ENCODE measurements at regions not wholly inside any gene's neighbourhood (a gene's known extent, or its start where the extent isn't known, plus 50 kb on each side); places are given as distances from the start of the nearest gene placed in this dataset.

GRCh38 chr22:44578516-44579230 is 80.6 kb upstream of the RTL6 start:
- no peak overlapping the region for H3K9ac ChIP-seq (ENCODE audit: low read length)
- H3K27me3 ChIP-seq (replicated peaks; ENCODE audit: control insufficient read depth, insufficient read depth, low read length) = peaks cover 42% of the 10 kb centered on the region
- H3K36me3 ChIP-seq (ENCODE audit: control insufficient read depth, insufficient read depth, low read length, severe bottlenecking) = no peaks in the 10 kb centered on the region
- DNase-seq (ENCODE audit: low read depth) = no peak
- peaks cover 8% of the 10 kb centered on the region for H3K4me1 ChIP-seq (ENCODE audit: control insufficient read depth, insufficient read depth, low read length)
- peaks cover 3% of the 10 kb centered on the region for H3K9me3 ChIP-seq (ENCODE audit: control insufficient read depth, low read length)
- no peak overlapping the region for H3K4me3 ChIP-seq (ENCODE audit: low read length)

GRCh38 chr22:44578110-44578457 is 80.1 kb upstream of the RTL6 start:
- Histone ChIP-seq H3K4me1 (ENCODE audit: control insufficient read depth, insufficient read depth, low read length) (peaks cover 10% of the 10 kb centered on the region), H3K36me3 (ENCODE audit: control insufficient read depth, insufficient read depth, low read length, severe bottlenecking) (no peaks in the 10 kb centered on the region), H3K4me3 (ENCODE audit: low read length) (no peak overlapping the region), H3K9me3 (ENCODE audit: control insufficient read depth, low read length) (peaks cover 3% of the 10 kb centered on the region), H3K27me3 (replicated peaks; ENCODE audit: control insufficient read depth, insufficient read depth, low read length) (peaks cover 41% of the 10 kb centered on the region), H3K9ac (ENCODE audit: low read length) (no peak overlapping the region)
- no peak for DNase-seq (ENCODE audit: low read depth)

DNA sequence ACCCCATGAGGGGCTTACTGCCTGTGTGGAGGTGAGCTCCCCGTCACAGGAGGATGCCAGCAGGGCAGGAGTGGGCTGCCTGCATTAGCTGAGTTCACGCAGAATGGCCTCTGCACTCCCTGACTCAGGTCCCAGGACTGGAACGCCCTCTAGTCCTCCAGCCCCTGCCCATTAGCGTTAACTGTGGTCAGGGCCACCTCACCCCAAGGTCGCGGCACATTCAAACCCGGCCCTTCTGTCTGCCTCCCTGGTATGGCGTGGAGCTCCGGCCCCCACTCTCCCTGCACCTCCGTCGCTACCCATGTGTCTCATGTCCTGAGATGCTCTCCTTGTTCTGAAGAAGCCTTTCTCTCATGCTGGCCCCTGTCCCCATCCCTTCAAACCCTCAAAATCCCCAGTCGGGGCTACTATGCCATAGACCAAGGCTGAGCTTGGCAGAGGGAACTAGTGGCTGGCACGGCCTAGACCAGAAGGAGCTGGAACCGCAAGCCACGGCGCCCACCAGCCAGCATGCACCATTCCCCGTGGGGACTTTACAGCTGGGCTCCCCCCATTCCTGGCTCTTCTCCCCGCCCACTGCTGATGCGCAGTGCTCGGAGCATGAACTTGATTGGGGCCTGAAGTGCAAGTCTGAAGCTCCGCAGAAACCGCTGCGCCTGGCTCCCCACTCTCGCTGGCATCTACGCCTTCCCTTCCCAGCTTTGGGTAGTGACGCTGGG is 79.5 kb upstream of the RTL6 start:
- H3K9ac ChIP-seq (ENCODE audit: low read length) = no peak overlapping the region
- peaks cover 3% of the 10 kb centered on the region for H3K9me3 ChIP-seq (ENCODE audit: control insufficient read depth, low read length)
- no peak for DNase-seq (ENCODE audit: low read depth)

GRCh38 chr22:44576311-44577260 is 78.6 kb upstream of the RTL6 start:
- H3K9ac ChIP-seq (ENCODE audit: low read length) = no peak overlapping the region
- H3K27me3 ChIP-seq (replicated peaks; ENCODE audit: control insufficient read depth, insufficient read depth, low read length) = peaks cover 45% of the 10 kb centered on the region
- H3K9me3 ChIP-seq (ENCODE audit: control insufficient read depth, low read length) = peaks cover 3% of the 10 kb centered on the region
- no peaks in the 10 kb centered on the region for H3K36me3 ChIP-seq (ENCODE audit: control insufficient read depth, insufficient read depth, low read length, severe bottlenecking)
- peaks cover 10% of the 10 kb centered on the region for H3K4me1 ChIP-seq (ENCODE audit: control insufficient read depth, insufficient read depth, low read length)
- no peak overlapping the region for H3K4me3 ChIP-seq (ENCODE audit: low read length)
- no peak for DNase-seq (ENCODE audit: low read depth)

More for the DNA sequence above, 79.5 kb upstream of the RTL6 start:
- Histone ChIP-seq H3K36me3 (ENCODE audit: control insufficient read depth, insufficient read depth, low read length, severe bottlenecking) (no peaks in the 10 kb centered on the region), H3K27me3 (replicated peaks; ENCODE audit: control insufficient read depth, insufficient read depth, low read length) (peaks cover 39% of the 10 kb centered on the region), H3K4me3 (ENCODE audit: low read length) (no peak overlapping the region), H3K4me1 (ENCODE audit: control insufficient read depth, insufficient read depth, low read length) (peaks cover 10% of the 10 kb centered on the region)

DNA sequence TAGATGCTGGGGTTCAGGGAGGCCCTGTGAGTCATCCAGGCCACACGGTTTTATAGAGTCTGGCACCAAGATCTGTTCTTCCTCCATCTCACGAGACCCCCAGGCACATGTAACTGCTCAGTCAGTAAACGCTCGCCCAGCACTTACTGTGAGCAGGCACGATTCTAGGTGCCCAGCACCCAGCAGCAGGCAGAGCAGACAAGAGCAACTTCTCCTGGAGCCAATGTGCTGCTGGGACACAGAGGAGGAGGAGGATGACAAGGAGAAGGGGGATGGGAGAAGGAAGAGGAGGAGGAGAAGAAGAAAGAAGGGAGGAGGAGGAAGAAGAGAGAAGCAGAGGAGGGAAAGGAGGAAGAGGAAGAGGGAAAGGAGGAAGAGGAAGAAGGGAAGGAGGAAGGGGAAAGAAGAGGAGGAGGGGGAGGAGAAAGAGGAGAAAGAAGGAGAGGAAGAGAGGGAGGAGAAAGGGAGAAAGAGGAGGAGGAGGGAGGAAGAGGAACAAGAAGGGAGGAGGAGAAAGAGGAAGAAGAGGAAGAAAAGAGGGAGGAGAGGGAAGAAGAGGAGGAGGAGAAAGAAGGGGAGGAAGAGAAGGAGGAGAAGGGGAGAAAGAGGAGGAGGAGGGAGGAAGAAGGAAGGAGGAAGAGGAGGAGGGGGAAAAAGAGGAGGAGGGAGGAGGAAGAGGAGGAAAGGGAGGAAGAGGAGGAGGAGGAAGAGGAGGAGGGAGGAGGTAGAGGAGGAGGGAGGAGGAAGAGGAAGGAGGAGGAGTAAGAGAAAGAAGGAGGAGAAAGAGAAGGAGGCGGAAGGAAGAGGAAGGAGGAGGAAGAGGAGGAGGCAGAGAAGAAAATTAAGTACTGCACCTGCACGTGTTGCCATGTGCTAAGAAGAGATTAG is 77.6 kb upstream of the RTL6 start:
- Histone ChIP-seq H3K4me3 (ENCODE audit: low read length) (no peak overlapping the region), H3K4me1 (ENCODE audit: control insufficient read depth, insufficient read depth, low read length) (peaks cover 10% of the 10 kb centered on the region), H3K36me3 (ENCODE audit: control insufficient read depth, insufficient read depth, low read length, severe bottlenecking) (no peaks in the 10 kb centered on the region), H3K9ac (ENCODE audit: low read length) (no peak overlapping the region), H3K9me3 (ENCODE audit: control insufficient read depth, low read length) (peaks cover 4% of the 10 kb centered on the region), H3K27me3 (replicated peaks; ENCODE audit: control insufficient read depth, insufficient read depth, low read length) (peaks cover 49% of the 10 kb centered on the region)
- no peak for DNase-seq (ENCODE audit: low read depth)

- DNase-seq (ENCODE audit: low read depth) = no peak
- Histone ChIP-seq H3K4me1 (ENCODE audit: control insufficient read depth, insufficient read depth, low read length) (peaks cover 10% of the 10 kb centered on the region), H3K36me3 (ENCODE audit: control insufficient read depth, insufficient read depth, low read length, severe bottlenecking) (no peaks in the 10 kb centered on the region)
These were observed 76.8 kb upstream of the RTL6 start for GRCh38 chr22:44574640-44575380.

DNA sequence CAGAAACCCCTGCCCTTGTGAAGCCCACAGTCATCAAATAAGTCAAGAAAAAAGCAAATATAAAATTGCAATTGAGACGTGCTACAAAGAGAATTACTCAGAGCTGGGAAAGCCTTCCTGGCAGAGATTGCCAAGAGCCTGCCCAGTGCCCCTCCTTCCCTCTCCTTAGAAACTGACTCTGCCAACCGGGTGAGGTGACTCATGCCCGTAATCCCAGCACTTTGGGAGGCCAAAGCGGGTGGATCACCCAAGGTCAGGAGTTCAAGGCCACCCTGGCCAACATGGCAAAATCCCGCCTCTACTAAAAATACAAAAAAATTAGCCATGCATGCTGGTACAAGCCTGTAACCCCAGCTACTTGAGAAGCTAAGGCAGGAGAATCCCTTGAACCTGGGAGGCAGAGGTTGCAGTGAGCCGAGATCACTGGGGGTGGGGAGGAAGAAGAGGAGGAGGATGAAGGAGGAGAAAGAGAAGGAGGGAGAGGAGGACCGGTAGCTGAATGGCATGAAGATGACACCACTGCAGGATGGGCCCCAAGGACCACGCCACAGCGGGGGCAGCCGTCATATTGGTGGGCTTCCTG is 76.1 kb upstream of the RTL6 start:
- H3K4me1 ChIP-seq (ENCODE audit: control insufficient read depth, insufficient read depth, low read length) = peaks cover 10% of the 10 kb centered on the region
- H3K36me3 ChIP-seq (ENCODE audit: control insufficient read depth, insufficient read depth, low read length, severe bottlenecking) = no peaks in the 10 kb centered on the region
- peaks cover 47% of the 10 kb centered on the region for H3K27me3 ChIP-seq (replicated peaks; ENCODE audit: control insufficient read depth, insufficient read depth, low read length)
- H3K4me3 ChIP-seq (ENCODE audit: low read length) = no peak overlapping the region
- DNase-seq (ENCODE audit: low read depth) = peak; percentile 89
- H3K9me3 ChIP-seq (ENCODE audit: control insufficient read depth, low read length) = peaks cover 13% of the 10 kb centered on the region
- H3K9ac ChIP-seq (ENCODE audit: low read length) = no peak overlapping the region

More at GRCh38 chr22:44574640-44575380, 76.8 kb upstream of the RTL6 start:
- peaks cover 12% of the 10 kb centered on the region for H3K9me3 ChIP-seq (ENCODE audit: control insufficient read depth, low read length)
- H3K9ac ChIP-seq (ENCODE audit: low read length) = no peak overlapping the region
- H3K4me3 ChIP-seq (ENCODE audit: low read length) = no peak overlapping the region
- H3K27me3 ChIP-seq (replicated peaks; ENCODE audit: control insufficient read depth, insufficient read depth, low read length) = peaks cover 49% of the 10 kb centered on the region

GRCh38 chr22:44573451-44573850 is 75.4 kb upstream of the RTL6 start:
- H3K36me3 ChIP-seq (ENCODE audit: control insufficient read depth, insufficient read depth, low read length, severe bottlenecking) = no peaks in the 10 kb centered on the region
- H3K27me3 ChIP-seq (replicated peaks; ENCODE audit: control insufficient read depth, insufficient read depth, low read length) = peaks cover 40% of the 10 kb centered on the region
- no peak for DNase-seq (ENCODE audit: low read depth)
- no peak overlapping the region for H3K9ac ChIP-seq (ENCODE audit: low read length)
- no peak overlapping the region for H3K4me3 ChIP-seq (ENCODE audit: low read length)
- H3K4me1 ChIP-seq (ENCODE audit: control insufficient read depth, insufficient read depth, low read length) = peaks cover 10% of the 10 kb centered on the region
- H3K9me3 ChIP-seq (ENCODE audit: control insufficient read depth, low read length) = peaks cover 12% of the 10 kb centered on the region

GRCh38 chr22:44572414-44573207 is 74.6 kb upstream of the RTL6 start:
- Histone ChIP-seq H3K4me1 (ENCODE audit: control insufficient read depth, insufficient read depth, low read length) (peaks cover 10% of the 10 kb centered on the region), H3K36me3 (ENCODE audit: control insufficient read depth, insufficient read depth, low read length, severe bottlenecking) (no peaks in the 10 kb centered on the region), H3K4me3 (ENCODE audit: low read length) (no peak overlapping the region), H3K27me3 (replicated peaks; ENCODE audit: control insufficient read depth, insufficient read depth, low read length) (peaks cover 33% of the 10 kb centered on the region), H3K9ac (ENCODE audit: low read length) (no peak overlapping the region), H3K9me3 (ENCODE audit: control insufficient read depth, low read length) (peaks cover 12% of the 10 kb centered on the region)
- DNase-seq (ENCODE audit: low read depth) = peak; percentile 15
